Erythroblast (primary cell): ENCODE measurements at regions not wholly inside any gene's neighbourhood (a gene's known extent, or its start where the extent isn't known, plus 50 kb on each side); places are given as distances from the start of the nearest gene placed in this dataset.
"Not testable (repeated sequence)": the region's sequence is repeated elsewhere in the genome, so short reads cannot be mapped to it uniquely, and the experiment has no call there.

Experiments used
- DNase-seq, 2 experiments: peaks; one replicate each; lab custom pipeline; 2025; lab: John Stamatoyannopoulos, UW
- GATA1 ChIP-seq: IDR thresholded peaks from 2 replicates; pipeline ENCODE4 v1.6.1; 2011; ENCODE audit warnings: low read depth, mild to moderate bottlenecking, control low read depth, low read length, moderate library complexity
- POLR2A ChIP-seq: IDR thresholded peaks from 2 replicates; pipeline ENCODE4 v1.6.1; 2011; ENCODE audit warnings: mild to moderate bottlenecking, low read length

DNA sequence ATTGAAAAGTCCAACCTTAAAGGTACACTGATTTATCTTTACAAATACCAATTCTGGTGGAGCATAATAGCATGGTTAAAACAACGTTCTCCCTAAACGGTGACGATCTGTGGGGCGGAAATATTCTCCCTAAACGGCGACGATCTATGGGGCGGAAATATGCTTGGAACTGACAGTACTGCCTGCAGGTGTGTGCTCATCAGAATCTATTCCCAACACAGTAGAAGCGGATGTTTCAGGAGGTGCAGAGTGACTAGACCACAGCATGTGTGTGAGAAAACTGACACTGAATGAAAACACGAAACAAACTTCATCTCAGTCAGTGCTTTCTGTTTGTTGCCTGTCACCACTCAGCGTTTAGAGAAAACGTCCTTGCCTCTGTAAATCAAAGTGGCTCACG, 210.0 kb downstream of the BANP start:
- DNase-seq: not testable (repeated sequence)

DNA sequence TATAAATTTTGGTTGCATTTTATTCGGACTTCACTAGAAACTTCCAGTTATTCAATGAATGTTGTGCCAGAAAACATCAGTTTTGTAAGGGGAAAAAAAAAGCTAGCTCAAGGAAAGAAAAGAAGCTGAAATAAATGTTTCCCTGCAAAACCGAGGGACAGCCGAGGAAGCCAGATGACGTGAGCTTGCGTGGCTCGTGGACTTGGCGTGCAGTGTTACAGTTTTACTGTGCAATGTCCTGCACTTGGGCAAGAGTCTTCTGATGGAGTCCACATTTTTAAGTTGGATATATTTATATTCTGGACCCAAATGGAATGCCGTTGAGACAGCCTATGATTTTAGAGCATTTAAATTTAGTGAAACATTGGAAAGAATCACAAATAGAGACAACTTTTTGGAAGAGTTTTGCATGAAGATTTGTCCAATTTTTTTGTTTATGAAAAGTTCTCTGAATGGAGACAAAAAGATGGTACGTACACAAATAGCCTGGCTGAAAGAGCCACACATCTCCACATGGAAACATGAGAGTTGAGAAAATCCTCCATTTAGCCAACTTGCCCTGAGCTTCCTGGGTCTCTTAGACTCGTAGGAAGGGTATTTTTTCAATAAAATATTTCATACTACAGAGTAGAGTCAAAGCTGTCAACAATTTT, 210.5 kb downstream of the BANP start:
- DNase-seq: not testable (repeated sequence)

DNA sequence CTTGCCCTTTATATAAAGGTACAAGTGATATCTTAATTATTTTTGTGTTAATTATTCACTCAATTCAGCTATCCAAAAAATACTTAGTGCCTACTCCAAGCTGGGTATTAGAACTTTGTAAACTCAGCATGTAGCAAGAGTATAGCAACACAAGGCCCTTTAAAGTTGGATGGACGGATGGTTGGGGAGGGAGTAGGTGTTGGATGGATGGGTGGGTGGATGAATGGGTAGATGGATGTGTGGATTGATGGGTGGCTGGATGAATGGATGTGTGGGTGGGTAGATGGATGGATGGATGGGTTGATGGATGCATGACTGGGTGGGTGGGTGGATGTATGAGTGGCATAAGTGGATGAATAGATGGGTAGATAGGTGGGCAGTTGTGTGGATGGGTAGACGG, 211.5 kb downstream of the BANP start:
- DNase-seq: not testable (repeated sequence)

DNA sequence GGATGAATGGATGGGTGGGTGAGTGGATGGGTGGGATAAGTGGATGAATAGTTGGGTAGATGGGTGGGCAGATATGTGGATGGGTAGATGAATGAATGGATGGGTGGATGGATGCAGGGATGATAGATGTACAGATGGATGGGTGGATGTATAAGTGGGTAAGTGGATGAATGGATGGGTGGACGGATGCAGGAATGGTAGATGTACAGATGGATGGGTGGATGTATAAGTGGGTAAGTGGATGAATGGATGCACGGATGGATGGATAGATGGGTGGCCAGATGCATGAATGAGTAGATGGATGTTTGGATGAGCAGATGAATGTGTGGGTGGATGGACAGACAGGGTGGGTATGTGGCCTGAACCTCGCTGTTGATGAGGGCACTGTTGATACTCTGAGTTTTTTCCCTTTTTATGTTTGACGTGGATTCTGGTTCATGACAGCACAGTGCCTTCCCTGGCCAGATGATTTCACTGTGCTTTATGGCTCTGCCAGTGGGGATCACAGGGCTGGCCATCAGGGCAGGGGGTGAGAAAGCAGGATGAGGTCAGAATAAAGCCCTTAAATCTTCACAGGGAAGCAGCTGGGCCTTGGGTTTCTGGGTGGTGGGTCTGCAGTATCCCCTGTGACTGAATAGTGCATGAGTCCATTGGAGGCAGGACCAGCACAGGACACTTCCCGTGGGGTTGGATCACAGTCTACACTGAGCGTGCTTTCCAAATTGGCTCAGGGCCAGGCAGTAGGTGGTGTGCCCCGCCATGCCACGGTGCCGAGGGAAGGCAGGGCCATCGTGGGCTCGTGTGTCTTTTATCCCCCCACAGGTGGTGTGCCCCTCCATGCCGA, 213.2 kb downstream of the BANP start:
- DNase-seq: not testable (repeated sequence)

DNA sequence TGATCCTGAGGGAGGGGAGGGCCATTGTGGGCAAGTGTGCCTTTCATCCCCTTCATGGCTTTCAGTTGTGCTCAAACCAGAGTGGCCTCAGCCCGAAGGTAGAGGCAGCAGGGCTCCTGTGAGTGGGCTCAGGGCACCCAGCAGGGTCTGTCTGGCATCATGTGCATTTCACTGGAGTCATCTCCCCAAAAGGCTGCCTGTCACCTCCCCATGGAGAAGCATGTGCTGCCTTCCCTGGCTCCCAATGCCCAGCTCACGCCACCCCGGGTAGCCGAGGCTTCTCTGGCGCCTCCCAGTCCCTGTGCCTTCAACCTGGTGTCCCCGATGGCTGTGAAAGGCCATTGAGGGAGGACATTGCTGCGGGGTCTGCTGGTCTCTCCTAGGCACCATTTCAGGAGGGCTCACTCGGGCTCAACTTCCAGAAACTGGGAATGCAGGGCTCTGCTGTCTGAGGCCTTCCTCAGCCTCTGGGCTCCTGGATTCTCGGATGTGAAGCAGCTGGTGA, 213.9 kb downstream of the BANP start:
- DNase-seq: not testable (repeated sequence)

DNA sequence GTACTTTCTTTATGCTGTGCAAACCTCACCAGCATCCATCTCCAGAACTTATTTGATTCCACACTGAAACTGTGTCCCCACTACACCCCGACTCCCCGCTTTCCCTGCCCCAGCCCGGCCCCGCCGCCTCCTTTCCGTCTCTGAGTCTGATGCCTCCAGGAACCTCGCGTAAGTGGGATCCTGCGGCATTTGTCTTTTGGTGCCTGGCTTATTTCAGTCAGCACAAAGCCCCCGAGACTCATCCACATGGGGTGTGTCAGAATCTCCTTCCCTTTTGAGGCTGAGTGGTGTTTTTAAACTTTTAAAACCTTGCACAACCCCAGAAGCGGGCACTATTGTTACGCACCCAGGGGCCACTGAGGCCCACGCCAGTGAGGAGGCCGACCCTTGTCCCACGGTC, 214.4 kb downstream of the BANP start:
- DNase-seq: not testable (repeated sequence)

DNA sequence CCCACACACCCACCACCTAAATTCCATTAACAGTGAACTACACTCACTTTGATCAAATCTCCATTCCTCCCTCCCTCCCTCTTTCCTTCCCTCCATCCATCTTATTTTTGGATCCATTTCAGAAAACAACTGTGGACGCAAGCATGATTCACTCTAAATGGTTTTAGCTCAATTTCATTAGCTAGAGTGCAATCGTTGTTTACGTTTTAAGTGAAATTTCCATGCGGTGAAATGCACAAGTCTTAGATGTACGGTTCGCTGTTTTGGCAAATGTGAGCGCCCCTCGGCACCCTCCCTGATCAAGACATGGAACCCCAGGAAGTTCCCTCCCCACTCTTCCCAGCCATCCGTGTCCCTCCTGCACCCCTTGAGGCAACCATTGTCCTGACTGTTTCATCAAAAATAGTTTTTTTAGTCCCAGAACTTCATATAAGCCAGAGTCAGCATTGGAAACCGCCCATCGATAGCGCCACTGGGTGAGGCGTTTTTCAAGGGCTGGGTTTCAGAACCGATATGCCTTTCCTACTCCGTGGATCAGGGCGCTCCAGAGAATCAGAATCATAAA, 215.1 kb downstream of the BANP start:
- not testable (repeated sequence) for DNase-seq

DNA sequence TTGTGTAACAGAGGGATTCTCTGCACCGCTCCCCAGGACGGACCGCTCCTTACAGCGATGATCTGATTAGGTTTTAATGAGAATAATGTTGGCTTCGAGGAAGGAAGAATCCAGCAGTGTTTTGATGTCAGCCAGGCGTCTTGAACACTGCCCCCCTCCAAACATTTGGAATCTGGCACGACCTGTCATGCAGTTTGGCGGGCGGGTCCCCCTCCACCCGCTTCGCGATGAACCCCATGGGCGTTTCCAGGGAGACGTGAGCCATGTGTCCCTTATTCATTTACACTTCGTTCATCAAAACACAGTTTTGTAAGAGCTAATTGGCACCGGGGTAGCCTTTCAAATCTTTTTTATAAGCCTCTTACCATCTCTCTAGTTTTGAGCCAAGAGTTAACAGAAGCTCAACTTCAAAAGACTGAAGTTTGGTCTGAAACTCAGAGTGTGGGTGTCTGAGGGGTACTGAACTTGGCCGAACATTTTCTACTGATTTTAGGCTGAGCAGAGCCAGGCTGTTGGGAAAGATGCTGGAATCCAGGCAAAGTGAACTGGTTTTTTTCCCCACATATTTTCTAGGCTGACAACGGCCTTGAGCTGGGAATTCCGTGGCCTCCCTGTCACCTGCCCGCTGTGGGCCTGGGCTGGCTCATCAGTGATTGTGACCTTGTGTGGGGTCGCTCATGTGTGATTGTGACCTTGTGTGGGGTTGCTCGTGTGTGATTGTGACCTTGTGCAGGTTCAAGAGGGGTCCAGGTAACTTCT, 214.8 kb upstream of the ZNF469 start:
- DNase-seq: not testable (repeated sequence)

DNA sequence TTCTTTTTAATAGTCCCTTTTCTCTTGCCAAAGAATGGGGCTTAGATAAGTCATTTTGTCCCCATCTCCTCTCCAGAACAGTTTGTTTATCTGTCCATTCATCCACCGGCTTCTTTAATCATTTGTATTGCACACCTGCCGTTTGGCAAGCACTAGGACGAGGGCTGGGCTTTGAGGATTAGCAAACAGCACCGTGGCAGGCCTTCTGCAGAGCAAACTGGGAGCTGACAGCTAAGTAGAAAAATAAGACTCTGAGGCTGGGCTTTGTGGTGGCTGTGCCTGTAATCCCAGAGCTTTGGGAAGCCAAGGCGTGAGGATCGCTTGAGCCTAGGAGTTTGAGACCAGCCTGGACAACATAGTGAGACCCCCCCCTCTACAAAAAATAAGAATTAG, 214.2 kb upstream of the ZNF469 start:
- DNase-seq: not testable (repeated sequence)

DNA sequence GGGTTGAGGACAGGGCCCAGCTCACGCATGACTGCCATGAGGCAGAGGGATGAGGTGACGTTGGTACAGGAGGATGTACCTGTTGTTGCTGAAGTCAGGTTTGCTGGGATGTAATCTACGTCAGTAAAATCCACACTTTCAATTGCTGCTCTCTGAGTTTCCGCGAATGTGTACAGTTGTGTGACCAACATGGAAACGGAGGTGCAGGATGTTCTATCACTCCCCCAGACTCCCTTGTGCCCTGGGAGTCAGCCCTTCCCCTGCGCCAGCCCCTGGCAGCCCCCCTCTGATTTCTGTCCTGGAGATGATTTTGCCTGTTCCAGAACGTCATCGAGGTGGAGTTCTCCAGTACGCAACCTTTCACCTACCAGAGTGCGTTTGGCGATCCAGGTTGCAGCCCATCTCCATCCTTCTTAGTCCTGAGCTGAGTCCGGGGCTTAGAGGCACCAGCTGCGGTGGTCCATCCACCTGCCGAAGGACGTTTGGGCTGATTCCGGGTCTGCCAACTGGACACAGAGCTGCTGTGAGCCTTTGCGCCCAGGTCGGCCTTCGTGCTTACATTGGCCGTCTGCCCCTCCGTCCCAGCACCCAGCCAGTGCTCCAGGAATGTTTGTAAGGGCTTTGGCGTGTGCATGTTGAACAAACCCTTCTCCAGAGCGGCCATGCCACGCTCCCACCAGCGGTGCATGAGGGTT, 213.5 kb upstream of the ZNF469 start:
- DNase-seq: not testable (repeated sequence)

DNA sequence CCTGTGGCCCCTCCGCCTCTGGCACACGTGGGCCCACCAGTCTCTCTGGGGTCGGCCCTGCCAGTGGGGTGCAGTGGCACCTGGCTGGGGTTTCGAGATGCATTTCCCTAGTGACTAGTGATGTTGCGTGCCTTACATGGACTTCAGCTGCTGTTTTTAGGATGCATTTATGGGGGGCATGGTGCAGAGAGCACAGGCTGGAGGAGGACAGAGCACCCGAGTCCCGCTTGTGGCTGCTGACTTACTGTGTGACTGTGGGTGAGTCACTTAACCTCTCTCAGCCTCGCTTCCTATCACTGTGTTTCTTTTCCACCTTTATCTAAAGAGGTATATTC, 213.0 kb upstream of the ZNF469 start:
- DNase-seq: not testable (repeated sequence)

DNA sequence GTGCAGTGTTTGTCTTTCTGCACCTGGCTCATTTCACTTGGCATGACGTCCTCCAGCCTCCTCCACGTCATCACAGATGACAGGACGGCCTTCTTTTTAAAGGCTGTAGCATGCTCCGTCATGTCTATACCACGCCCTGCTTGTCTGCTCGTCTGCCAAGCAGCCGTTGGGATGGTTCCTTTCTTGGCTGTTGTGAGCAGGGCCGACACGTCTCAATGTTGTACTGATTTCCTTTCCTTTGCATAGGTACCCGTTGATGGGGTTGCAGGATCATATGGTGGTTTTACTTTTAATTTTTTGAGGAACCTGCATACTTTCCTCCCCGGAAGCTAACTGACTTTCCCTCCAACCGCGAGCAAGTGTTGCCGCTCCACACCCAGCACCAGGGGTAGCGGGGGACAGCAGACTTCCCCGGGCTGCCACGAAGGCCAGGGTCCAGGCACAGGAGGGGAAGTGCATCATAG, 212.2 kb upstream of the ZNF469 start:
- TF ChIP-seq POLR2A (no peak), GATA1 (no peak)
- DNase-seq: no peak

DNA sequence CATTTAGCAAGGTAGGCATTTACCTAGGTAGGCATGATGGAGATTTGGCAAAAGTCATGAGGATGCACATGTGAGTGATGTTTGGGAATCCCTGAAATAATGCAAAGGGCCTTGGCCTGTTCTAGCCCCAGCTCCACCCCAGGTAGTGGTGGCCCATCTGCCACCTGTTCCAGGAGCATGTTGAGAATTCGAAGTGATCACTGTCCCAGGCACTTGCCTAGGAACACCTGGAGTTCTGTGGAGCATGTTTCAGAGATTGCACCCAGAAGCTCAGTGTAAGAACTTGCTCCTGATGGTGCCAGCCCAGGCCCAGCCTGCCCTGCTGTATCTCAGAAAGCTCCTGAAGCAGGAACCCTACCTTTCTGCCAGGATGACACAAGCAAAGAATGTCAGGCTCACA, 211.6 kb upstream of the ZNF469 start:
- not testable (repeated sequence) for DNase-seq

DNA sequence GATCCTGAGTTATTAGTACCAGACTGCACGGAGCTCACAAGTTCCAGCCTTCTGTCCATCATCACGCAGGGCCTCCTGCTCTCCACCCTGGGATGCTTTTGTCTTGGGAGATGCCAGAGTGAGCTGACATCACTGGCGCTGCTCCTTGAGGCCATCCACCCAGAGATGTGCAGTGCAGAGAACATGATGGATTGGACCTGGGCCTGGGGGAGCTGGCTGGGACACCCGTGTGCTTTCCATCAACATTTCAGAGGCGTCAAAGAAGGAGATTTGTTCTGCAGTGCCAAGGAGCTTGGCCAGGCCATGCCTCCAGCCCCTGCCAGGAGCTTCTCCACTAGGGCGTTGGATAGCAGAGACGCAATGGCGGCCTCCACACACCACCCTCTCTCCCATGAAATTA, 206.6 kb upstream of the ZNF469 start:
- DNase-seq: not testable (repeated sequence)

DNA sequence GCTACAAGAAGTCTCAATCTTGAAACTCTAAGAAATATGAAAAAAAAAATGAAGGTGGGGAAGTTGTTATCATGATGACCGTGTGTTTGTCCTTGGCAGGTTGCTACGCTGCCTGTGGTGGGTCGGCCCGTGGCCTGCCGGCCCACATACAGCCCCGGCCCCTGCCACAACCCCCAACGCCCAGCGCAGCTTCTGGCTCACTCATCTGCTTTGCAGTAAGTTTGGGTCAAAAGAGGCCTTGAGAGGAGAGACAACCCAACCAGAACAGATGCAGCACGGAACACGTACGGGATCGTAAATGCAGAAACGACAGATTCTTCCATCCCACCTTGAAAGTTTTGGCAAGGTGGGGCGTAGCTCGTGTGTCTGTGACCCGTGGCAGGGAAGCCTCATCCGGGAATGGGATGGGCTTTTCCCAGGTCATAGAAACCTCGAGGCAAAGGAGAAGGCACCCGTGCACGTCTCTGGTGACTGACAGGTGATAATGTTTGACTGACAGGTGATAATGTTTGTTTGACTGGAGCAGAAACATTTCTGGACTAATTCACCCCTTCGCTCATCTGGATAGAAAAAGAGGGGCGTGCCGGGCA, 206.1 kb upstream of the ZNF469 start:
- not testable (repeated sequence) for DNase-seq

DNA sequence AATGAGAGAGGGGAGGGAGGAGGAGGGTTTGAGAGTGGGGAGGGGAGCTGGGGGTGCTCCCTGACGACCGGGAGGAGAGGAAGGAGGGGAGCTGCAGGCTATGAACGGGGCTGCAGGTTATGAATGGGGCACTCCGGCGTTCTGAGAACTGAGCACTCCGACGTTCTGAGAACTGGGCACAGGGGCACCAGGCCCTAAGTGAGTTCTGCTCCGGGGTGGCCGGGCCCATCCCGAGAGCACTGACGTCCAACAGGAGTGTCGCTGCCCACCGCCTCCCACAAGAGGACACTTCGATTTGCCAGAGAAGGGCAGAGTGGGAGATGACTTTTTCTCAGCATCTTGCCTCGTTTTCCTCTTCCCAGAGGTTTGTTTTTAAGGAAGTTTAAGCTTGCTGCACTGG, 204.5 kb upstream of the ZNF469 start:
- DNase-seq: not testable (repeated sequence)

DNA sequence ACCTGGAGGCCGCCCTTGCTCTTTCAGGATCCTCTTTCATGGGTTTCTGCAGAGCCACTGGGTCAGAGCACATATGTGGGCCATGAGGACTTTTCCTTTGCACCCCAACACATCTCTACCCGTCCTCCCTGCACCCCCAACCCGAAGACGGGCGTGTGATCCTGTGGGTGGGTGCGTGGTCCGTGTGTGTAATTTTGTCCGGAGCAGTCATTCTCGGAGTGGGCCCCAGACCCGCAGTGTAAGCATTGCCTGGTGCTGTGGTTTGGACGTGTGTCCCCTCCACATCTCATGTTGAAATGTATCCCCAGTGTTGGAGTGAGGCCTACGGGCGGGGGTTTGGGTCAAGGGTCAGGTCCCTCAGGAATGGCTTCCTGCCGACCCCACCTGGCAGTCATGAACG, 203.9 kb upstream of the ZNF469 start:
- DNase-seq: not testable (repeated sequence)

DNA sequence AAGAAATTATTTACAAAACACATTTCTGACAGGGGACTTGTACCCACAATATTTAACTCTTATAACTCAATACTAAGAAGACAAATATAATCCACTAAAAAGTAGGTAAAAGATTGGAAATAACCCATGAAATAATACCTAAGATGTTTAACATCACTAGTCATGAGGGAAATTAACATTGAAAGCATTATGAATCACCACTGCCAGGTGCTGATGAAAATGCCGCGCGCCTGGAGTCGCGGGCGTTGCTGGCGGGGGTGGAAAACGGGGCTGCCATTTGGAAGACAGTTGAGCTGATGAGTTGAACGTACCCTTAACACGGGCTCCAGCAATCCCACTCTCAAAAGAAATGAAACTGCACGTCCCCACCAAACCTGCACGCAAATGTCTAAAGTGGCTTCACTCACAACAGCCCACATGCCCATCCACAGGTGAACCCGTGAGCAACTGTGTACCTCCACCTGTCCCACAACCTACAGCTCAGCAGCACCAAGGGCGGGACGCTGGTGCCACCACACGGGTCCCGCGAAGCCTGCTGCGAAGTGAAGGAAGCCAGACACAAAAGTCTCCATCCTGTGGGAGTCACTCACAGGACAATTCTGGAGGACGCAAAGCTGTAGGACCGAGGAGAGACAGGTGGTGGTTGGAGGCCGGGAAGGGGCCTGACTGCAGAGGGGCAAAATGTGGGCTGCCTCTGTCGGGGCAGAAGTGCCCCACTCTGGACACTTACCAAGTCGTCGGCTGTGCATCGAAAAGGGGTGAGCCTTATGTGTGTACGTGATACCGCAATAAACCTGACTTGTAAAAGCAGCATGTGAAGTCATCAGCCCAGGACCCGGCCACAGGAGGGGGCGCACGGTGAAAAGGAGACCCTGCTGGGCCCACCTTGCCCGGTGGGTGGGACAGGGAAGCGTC, 199.5 kb upstream of the ZNF469 start:
- DNase-seq: not testable (repeated sequence)

DNA sequence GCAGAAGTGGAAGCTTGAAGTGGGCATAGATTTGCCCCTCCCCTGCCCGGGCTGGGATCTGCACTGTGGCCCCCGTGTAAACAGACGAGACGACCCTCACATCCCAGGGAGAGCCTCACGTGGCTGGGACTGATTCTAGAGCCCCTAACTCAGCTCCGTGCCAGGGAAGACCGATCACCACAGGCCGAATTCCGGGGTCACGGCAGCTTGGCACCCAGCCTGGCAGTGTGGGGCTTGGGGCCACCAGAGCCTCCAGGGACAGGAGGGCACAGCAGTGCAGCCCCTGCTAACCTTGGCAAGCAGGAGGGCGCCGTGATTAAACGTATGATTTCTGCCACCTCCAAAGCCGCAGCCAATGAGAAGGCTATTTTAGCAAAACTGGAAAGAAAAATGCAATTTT, 198.7 kb upstream of the ZNF469 start:
- not testable (repeated sequence) for DNase-seq
